ENCODE measurements at regions not wholly inside any gene's neighbourhood (a gene's known extent, or its start where the extent isn't known, plus 50 kb on each side); places are given as distances from the start of the nearest gene placed in this dataset.

DNA sequence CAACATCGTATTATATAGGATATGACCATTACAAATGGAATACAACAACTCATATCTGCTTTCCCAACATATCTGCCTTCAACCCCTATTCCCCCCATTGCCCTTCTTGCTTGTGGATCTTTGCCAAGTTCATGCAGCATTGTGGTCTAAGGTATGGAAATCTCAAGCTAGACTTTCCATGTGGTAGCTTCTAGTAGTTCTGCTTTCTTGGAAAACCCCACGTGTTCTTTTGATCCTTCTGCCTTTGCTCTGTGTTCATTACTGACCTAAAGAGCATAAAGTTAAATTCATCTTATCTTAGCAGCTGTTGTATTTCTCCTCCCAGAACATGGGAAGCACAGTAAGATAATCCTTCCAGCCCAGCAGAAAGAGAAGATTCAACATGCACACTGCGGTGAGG, 202.0 kb upstream of the SALL1 start:
- DNase-seq: no peak

DNA sequence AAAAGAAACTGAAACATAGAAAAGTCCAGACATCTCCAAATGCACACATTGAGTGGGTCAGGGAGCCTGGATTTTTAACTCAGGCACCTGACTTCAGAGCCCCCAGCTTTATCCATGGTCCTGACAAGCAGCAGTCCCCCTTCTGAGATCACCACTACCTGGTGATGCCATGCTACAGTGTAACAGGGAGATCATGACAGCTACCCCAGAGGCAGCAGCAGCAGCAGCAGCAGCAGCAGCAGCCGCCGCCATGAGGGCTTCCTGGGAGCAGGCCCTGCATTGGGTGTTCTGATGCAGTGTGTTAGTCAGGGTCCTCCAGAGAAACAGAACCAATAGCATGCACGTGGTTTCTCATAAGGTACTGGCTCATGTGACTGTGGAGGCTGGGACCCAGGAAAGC, 198.6 kb upstream of the SALL1 start:
- no peak for DNase-seq

DNA sequence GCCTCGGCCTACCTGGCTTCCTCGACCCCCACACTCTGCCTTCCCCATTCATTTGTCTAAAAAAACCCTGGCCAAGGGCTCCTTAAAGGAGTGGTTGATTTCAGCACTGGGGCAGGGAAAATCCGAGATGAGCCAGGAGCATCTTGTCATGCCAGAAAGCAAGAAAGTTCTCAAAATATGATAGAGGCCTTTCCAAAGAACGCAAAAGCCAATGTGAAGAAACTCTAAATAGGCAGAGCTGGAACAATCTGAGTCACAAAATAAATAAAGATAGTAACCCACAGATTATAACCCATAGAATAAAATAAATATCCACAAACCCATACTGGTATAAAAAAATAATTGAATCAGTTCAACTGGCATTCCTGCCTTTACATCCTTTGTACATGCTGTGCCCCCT, 192.3 kb upstream of the SALL1 start:
- no peak for DNase-seq

DNA sequence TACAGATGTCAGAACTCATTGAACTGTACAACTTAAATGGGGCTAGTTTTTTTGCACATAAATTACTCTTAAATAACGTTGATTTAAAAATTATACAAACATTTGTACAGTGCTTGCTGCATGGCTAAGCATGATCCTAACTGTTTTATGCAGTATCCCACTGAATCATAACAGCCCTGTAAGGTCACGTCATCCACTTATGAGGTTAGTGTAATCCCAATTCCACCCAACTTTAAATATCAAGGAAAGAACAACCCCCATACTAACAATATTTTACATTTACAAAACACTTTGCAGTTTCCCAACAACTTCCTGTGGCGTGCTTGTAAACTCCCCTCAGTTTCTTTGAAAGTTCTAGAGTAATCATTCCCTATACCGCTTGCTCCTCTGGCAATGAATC, 190.1 kb upstream of the SALL1 start:
- no peak for DNase-seq

DNA sequence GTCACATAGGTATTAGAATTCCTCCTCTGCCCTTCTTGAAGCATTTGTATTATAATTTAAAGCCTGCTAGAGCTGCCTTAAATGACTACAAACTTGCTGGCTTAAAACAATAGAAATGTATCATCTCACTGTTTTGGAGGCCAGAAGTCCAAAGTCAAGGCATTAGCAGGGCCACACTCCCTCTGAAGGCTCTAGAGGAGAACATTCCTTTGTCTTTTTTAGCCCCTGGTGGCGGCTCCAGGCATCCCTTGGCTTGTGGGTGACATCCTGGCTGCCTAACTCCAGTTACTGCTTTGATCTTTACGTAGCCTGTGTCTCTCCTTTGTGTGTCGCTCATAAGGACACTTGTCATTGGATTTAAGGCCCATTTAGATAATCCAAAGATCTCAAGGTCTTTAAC, 186.6 kb upstream of the SALL1 start:
- no peak for DNase-seq

DNA sequence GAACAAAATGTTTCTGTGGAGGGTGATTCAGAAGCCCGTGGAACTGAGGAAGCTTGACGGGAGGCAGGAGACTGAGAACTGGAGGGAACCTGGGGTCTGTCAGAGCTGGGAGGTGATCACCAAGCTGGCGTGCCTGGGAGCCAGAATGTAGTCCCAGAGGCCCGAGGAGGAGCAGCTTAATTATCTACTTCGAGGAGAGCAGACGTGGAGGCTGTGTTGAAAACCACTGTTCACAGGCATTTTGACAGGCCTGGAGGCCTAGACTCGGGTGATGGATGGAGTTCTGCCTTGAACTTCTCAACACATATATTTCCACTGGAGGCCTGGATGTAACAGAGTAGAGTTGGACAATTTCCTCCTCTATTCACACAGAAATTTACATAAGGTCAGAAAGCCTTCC, 177.7 kb upstream of the SALL1 start:
- no peak for DNase-seq

DNA sequence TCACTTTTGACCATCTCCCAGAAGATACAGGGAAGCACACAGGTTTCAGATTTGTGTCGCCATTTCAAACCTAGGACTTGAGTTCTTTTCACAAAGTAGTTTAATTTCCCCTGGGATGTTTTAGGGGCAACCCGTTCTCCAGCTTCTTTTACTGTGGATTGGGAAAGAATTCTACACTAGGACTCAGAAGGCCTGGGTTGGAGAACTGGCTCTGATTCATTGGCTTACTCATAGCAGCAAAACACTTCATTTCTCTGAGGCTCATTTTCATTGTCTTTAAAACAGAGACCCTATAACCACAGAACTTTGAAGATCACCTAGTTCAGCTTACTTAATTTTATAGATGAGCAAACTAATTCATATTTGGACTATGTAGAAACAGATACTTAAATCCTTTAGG, 175.9 kb upstream of the SALL1 start:
- DNase-seq: no peak

DNA sequence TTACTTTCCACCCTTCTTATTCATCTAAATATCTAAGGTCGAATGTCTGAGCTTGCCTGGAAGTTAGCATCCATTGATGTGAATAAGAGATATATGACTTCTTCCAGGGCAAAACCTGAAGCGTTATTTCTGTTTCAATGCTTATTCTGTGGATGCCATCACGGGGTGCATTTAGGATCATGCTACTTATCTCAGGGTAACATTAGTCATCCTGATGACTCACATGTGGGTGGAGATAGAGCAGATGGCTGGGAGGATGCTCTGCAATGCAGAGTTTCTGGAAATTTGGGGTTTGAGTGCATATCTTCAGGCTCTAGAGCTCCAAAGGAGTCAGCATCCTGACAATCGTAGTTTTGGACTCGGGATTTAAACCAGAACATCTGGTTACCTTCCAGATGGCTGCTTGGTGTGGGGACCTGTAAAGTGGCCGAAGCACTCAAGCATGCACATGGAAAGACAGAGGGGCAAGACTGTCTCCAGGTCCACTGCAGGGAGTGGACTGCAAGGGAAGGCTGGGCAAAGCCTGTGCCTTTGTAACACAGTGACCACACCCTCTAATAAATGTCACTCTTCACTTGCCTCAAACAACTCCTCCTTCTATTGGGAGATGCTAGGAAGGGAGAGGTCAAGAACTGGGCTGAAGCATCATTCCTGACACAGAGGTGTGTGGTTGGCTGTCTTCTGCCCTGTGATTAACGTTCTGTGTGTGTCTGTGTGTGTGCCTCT, 175.2 kb upstream of the SALL1 start:
- DNase-seq: no peak

DNA sequence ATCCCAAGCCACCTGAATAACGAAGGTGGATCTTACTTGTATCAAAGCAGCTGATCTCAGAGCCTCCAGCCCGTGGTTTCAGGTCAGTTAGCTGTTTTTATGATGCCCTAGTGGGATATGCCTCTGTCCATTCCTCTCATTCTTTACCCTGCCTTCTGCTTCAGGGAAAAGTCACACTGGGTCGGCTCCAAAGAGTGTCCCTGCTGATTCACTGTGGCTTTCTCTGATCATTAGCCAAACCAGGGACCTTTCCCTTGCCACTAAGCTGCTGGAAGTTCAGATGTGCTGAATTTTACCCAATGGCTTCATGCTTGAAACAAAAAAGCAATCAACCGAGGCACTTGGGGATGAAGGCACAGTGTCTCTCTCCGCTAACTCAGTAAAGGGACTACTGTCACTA, 170.2 kb upstream of the SALL1 start:
- no peak for DNase-seq

DNA sequence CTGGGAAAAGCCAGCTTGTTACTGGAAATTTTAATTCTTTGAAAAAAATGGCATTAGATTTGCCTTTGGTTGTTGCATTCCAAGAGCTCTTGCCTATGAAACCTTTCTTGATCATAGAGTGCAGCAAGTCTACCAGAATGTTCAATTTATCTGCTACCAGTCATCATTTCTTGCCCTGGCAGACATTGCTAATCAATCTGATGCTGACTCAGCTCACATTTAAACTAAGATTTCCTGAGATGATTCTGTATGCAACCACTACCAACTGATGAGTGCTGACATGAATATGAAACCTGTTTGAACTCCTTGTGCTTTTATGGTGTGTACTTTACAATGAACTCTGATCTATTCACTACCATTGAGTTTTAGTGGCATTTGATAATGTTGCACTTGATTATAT, 166.5 kb upstream of the SALL1 start:
- no peak for DNase-seq

DNA sequence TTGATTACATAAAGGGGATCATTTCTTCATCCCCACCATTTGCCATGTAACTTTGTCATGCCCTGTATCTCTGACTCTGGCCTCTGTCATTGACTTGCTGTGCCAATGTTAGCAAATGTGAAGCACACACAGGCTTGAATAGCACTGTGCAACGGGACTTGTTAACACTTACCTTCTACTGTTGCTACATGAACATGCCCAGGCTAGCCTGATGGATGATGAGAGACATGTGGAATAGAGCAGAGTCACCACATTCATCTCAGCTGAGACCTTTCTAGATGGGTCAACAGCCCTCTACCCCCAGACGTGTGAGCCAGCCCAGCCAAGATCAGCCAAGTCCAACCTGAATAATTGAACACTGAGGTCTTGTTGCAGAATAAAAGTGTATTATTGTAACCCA, 162.1 kb upstream of the SALL1 start:
- DNase-seq: no peak

DNA sequence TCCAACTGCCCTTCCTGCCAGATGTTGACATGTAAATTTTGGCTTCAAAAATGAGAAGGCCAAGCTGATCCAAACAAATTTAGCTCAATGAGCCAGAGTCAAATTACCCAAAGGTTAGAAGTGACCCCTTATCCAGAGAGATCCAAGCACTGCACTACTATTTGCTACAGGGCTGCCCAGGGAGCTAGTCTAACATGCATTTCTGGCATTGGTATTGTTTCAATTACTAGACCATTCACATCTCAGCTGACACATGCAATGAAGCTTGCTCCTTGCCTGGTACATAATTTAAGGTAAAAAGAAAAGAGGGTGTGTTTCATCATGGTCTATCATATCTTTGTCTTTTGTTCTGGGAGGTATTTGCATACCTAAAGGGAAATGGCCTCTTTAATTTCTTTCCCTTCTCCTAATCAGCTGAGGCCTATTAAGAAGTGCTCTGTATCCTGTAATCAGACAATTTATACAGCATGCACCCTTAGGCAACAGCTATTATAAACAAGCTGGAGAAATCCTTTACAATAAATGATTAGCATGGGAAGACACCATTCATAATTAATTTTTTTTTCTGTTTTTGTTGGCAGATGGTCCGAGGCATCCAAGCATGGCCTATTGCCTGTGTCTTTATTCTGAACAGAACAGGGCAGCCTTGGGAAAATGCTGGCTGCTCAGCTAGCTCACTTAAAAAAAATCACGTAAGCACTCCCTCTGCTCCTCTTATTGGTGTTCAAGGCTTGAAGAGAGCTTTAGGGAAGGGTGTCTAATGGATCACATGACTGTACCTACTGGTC, 161.5 kb upstream of the SALL1 start:
- no peak for DNase-seq

DNA sequence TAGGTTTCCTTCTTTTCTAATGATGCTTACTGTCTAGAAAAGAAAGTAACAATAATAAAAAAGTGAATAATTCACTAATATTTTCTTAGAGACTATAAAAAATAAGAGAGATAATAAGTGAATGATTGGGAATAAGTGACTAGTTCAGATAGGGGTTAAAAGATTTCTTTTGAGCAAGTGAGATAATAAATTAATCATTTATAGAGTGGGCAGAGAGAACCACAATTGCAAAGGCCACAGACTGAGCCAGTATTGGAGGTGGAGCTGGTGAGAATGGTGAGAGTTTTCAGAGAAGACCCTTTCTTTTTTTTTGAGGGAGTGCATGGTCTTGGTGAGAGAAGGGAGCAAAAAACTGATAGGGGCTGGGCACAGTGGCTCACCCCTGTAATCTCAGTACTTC, 159.1 kb upstream of the SALL1 start:
- DNase-seq: no peak

DNA sequence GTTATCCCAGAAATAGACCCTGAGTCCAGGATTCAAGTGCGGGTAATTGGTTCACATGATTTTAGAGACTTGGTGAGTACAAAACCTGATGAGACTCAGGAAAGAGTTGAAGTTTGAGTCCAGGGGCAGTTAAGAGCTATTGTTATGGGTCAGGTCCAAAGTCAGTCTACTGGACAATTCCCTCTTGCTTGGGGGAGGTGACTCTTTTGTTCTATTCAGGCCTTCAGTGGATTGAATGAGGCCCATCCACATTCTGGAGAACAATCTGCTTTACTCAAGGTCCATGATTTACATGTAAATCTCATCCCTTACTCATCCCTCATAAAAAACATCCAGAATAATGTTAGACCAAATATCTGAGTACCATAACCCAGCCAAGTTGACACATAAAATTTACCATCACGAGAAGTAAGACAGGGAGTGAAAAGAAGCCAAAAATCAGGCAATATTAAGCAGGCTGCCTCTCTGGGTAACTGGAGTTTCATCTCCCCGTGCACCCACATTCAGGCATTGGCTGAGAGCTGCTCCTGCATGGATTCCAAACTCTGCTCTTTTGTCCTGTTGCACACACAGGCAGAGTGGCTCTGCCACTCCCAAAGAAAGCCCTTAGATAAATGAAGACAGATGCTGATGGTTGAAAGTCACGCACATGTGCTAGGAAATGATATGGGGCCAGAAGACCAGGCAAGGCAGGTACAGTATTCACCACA, 156.0 kb upstream of the SALL1 start:
- no peak for DNase-seq

DNA sequence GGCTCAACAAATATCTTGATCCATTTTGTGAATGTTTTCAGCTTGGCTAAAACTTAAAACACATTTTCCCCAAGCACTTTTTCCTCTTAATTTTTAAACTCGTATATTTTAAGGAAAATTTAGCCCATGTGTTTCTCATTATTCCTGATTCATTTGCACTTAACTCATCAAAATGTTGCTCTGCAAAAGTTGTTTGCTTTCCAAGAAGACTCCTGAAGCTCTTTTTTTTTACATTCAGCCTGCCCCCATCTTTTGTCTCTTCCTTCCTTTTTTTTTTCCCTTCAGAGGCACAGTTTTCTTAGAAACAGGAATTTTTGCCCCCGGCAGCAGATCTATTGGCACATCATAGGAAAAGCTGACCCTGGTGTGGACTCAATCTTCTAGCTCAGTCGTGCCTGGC, 155.0 kb upstream of the SALL1 start:
- DNase-seq: no peak

DNA sequence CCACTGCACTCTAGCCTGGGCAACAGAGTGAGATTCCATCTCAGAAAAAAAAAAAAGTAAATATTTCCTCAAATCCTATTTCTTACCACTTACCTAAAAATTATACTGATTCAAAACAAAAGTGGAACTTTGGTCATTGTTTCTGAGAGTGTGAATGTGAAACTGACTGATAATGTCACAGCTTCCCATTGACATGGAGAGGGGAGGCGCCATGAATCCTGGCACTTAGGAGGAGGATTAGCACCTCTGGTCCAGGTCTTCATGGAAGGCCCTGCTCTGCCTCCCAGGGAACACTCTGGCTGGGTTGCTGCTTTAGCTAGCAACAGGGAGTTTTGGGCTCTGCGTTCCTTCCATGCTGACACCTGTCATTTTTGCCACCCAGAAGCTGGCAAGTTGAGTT, 154.3 kb upstream of the SALL1 start:
- no peak for DNase-seq

DNA sequence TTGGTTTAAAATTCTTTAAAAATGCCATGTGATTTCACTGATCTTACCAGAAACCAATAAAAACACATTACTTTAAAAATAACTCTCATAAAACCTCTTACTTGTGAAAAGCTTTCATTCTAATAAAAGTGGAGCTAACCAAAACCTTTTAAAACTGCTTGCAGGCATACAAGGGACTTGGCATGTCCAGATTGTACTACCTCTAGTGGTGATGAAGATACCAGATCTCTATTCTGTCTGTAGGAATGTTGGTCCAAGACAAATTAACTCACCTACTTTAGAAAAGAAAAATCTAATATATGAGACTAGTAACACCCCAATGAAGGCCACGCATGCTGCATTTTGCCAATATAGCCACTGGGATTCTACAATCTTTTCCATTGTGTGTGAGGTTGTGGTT, 151.0 kb upstream of the SALL1 start:
- no peak for DNase-seq

DNA sequence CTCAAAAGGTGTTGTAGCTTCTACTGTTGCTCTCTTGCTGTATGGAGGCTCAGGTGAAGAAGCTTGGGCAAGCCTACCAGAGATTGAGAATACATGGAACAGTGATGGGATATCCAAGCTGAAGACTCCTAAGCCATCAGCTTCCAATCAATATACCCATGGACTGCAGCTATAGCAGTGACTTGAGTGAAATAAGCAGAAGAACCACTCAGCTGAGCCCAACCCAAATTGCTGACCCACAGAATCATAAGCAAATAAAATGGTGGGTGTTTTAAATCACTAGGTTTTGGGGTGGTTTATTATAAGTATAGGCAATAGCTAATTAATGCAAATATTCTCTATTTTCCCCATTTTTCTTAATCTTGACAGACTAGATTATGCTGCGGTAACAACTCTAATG, 147.7 kb upstream of the SALL1 start:
- DNase-seq: no peak

DNA sequence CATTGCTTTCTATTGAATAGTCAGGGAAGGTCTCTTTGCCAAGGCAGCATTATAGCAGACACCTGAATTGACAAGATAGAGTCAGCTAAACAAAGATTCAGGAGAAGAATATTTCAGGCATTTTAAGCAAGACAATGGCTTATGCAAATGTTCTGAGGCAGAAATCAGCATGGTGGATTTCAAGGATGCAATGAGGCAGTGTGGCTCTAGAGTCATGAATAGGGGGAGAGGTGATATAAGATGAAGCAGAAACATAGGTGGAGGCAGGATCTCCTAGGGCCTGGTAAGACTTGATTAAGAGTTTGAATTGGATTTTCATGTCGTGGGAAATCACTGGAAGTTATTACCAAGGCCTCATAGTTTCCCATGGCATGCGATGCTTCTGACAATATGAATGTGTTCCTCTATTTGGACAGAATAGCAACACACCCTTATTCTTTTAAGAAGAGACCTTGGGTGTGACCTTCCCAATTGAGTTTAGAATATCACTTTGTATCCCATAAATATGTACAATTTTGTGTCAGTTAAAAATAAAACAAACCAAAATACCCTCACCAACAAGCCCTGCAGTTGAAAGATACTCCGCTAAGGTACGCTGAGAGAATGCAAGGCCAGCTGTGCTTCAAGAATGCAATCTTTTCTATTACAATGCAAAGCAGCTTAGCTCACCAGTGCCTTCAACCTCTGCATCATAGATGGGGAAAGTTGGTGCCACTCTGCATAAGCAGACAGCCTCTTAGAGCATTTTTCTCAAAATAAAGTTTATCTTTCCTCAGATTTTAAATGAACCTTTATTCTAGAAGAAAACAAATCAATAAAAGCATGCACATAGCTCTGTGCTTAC, 139.6 kb upstream of the SALL1 start:
- no peak for DNase-seq

DNA sequence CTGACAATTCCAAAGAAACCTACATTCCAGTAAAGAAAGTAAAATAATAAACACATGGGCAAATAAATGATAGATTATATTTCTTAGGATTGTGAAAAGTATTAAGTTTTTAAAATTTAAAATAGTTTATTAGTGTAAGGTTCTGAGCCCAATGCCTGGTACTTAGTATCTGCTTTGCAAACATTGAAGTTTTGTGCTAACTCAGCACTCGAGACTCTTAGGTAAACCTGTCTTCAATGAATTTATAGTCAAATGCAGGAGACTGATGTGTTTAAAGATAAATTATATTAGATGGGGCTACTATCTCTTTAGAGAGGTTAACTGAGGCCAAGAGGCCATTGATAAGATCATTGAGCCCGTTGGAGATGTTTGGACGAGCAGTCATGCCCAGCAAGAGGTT, 138.3 kb upstream of the SALL1 start:
- DNase-seq: no peak

DNA sequence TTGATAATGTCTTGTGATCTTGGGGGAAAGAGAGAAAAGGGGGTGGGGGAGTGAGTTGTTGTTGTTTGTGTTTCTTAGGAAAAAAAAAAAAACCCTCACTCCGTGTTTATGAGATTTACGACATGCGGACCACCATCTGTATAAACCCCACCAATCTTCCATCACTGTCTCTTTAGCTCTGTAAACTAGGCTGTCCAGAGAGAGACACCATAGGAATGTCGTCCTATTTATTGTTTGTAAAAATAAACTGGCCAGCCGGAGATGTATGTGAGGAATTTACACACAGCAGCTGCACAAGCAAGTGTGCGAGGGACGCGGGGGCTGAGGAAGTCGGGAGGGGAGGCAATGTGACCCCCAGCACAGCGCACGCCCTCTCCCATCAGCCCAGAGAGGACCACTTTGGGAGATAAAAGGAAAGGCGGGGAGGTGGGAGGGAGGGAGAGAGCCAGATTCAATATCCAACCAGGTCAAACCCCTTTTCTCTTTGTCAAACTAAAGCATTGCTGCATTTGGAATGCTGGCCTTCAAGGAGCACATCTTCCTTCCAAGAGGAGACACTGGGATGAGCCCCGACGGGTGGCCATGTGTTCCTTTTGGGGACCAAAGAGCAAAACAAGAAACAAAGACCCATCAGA, 136.2 kb upstream of the SALL1 start:
- DNase-seq: no peak

DNA sequence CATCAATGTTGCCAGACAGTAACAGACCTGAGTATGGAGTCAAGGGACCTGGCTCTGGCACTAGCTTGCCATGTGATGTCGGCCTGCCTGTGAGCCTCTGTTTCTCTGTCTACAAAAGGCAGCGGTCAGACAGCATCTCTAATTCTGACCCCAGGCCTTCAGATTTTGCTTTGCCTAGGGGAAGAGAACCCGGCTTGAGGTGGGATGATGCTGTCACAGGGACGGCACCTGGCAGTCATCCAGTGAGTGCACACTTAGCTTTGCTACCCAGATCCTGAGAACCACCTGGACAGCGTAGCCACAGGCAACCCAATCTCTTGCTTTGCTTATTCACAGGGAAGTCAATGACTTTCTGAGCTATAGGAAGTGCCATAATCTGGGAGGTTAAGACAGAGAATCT, 135.2 kb upstream of the SALL1 start:
- DNase-seq: no peak

DNA sequence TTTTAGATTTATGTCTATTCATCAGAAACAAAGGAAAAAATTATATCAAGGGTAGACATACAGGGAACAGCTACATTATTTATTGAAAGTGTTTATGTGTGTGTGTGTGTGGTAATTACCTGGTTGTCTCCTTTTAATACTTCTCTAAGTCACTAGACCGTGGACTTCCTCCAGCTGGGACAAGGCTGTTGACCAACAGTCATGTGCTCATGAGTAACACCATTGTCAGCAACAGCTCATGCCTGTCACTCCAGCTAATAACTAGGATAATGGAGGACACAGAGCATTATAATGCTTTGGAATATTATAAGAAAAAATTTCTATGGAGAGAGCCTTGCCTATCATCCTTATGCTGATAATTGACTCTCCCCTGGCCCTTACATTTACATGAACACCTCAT, 125.3 kb upstream of the SALL1 start:
- DNase-seq: no peak

Measured in NCI-H146 (cell line).